ENCODE measurements at regions not wholly inside any gene's neighbourhood (a gene's known extent, or its start where the extent isn't known, plus 50 kb on each side); places are given as distances from the start of the nearest gene placed in this dataset.

DNA sequence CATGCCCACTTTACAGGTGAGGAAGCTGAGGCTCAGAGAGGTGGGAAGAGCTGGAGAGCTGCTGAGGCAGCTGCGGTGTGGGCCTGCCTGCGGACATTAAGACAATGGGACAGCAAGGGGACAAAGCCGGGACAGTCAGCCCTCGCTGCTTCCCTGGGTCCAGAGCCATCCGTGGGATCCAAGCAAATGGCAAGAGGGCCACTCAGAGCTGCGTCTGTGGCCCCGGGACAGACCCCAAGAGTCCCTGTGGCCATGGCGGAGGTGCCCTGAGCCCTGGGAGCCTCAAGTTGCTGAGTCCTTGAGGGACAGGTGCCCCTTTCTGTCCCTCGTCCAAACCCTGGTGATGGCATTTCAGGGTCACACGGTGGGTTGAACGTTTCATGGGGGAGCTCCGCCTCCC lies 191.9 kb downstream of the OLFM1 start:
- Mint-ChIP-seq H3K36me3 (ENCODE audit: low read depth) (no peaks in the 10 kb centered on the region), H3K27me3 (ENCODE audit: low read depth) (peaks cover 42% of the 10 kb centered on the region), H3K27ac (ENCODE audit: unreplicated experiment) (no peak overlapping the region), H3K4me1 (ENCODE audit: low read depth) (no peaks in the 10 kb centered on the region), H3K4me3 (ENCODE audit: unreplicated experiment) (no peak overlapping the region), H3K9me3 (ENCODE audit: low read depth) (no peaks in the 10 kb centered on the region)
- DNase-seq (ENCODE audit: low spot score) = peak; percentile 79
- TF ChIP-seq, protein P1, sequence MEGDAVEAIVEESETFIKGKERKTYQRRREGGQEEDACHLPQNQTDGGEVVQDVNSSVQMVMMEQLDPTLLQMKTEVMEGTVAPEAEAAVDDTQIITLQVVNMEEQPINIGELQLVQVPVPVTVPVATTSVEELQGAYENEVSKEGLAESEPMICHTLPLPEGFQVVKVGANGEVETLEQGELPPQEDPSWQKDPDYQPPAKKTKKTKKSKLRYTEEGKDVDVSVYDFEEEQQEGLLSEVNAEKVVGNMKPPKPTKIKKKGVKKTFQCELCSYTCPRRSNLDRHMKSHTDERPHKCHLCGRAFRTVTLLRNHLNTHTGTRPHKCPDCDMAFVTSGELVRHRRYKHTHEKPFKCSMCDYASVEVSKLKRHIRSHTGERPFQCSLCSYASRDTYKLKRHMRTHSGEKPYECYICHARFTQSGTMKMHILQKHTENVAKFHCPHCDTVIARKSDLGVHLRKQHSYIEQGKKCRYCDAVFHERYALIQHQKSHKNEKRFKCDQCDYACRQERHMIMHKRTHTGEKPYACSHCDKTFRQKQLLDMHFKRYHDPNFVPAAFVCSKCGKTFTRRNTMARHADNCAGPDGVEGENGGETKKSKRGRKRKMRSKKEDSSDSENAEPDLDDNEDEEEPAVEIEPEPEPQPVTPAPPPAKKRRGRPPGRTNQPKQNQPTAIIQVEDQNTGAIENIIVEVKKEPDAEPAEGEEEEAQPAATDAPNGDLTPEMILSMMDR (IDR thresholded peaks at IDR 0.05) = no peak

DNA sequence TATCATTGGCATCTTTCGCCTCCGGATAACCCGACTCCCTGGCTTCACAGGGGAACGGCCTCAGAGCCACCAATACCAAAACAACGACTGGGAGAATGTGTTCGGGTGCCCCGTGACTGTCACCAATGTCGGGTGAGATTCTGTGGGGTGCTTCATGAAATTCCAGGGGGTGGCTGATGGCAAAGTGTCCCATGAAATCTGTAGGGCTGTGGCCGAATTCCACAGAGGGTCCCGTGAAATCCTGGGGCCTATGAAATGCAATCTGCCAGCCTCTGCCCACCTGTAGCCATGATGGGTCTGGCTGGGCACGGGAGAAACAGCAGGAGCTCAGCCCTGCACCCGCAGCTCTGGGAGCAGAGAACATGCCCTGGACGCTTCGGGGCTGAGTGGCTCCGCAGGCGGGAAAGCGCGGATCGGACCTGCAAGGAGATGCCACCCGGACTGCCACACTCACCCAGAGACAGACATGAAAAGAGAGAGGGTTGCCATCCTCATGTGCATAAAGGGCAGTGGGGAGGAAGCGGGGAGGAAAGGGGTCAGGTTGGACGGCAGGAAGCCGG lies 192.4 kb downstream of the OLFM1 start:
- peak; percentile 83 for DNase-seq (ENCODE audit: low spot score)
- H3K27me3 Mint-ChIP-seq (ENCODE audit: low read depth) = peaks cover 38% of the 10 kb centered on the region
- TF ChIP-seq, protein P1 (IDR thresholded peaks at IDR 0.05) = no peak
- H3K4me3 Mint-ChIP-seq (ENCODE audit: unreplicated experiment) = no peak overlapping the region
- no peaks in the 10 kb centered on the region for H3K4me1 Mint-ChIP-seq (ENCODE audit: low read depth)
- H3K27ac Mint-ChIP-seq (ENCODE audit: unreplicated experiment) = no peak overlapping the region
- H3K9me3 Mint-ChIP-seq (ENCODE audit: low read depth) = no peaks in the 10 kb centered on the region
- H3K36me3 Mint-ChIP-seq (ENCODE audit: low read depth) = no peaks in the 10 kb centered on the region

DNA sequence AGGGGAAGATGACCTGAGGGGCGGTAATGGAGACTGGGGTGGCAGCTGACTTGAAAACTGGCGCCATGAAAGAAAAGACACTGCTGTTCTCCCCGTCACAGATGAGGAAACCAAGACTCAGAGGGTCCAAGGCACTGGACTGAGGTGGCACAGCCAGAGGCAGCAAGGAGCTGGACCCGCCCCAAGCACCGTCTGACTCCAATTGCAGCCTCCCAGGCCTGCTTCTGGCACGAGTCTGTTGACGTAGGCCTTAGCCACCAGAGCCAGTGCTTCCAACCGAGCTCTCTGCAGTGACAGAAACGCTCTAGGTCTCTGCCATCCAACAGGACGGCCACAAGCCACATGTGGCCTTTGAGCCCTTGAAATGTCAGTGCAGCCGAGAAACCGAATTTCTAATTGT lies 193.2 kb downstream of the OLFM1 start:
- Mint-ChIP-seq H3K27ac (ENCODE audit: unreplicated experiment) (no peak overlapping the region), H3K4me3 (ENCODE audit: unreplicated experiment) (no peak overlapping the region), H3K27me3 (ENCODE audit: low read depth) (peaks cover 35% of the 10 kb centered on the region), H3K36me3 (ENCODE audit: low read depth) (no peaks in the 10 kb centered on the region), H3K4me1 (ENCODE audit: low read depth) (no peaks in the 10 kb centered on the region), H3K9me3 (ENCODE audit: low read depth) (no peaks in the 10 kb centered on the region)
- TF ChIP-seq, protein P1 (IDR thresholded peaks at IDR 0.05) = no peak
- DNase-seq (ENCODE audit: low spot score) = no peak

DNA sequence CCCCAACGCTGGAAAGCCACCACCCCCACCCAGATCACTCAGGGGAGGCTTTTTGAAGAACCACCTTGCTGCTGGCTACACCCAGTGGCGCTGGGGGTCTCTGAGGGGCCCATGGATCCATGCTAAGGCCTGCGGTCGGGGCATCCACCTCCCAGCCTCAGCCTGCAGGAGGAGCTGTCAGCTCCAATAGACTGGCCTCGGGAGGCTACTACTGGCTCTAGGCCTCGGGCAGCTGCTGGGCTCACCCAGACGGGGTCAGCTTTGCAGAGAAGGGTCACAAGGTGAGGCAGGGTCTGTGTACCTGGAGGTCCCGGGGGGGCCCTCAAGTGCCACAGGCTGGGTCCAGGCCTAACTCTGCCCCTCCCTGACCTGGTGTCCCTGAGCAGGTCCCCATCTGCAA lies 193.7 kb downstream of the OLFM1 start:
- H3K36me3 Mint-ChIP-seq (ENCODE audit: low read depth) = no peaks in the 10 kb centered on the region
- H3K4me3 Mint-ChIP-seq (ENCODE audit: unreplicated experiment) = no peak overlapping the region
- H3K27me3 Mint-ChIP-seq (ENCODE audit: low read depth) = peaks cover 33% of the 10 kb centered on the region
- no peaks in the 10 kb centered on the region for H3K9me3 Mint-ChIP-seq (ENCODE audit: low read depth)
- TF ChIP-seq, protein P1 (IDR thresholded peaks at IDR 0.05) = peak; percentile 22
- H3K27ac Mint-ChIP-seq (ENCODE audit: unreplicated experiment) = no peak overlapping the region
- H3K4me1 Mint-ChIP-seq (ENCODE audit: low read depth) = no peaks in the 10 kb centered on the region
- DNase-seq (ENCODE audit: low spot score) = peak; percentile 81

DNA sequence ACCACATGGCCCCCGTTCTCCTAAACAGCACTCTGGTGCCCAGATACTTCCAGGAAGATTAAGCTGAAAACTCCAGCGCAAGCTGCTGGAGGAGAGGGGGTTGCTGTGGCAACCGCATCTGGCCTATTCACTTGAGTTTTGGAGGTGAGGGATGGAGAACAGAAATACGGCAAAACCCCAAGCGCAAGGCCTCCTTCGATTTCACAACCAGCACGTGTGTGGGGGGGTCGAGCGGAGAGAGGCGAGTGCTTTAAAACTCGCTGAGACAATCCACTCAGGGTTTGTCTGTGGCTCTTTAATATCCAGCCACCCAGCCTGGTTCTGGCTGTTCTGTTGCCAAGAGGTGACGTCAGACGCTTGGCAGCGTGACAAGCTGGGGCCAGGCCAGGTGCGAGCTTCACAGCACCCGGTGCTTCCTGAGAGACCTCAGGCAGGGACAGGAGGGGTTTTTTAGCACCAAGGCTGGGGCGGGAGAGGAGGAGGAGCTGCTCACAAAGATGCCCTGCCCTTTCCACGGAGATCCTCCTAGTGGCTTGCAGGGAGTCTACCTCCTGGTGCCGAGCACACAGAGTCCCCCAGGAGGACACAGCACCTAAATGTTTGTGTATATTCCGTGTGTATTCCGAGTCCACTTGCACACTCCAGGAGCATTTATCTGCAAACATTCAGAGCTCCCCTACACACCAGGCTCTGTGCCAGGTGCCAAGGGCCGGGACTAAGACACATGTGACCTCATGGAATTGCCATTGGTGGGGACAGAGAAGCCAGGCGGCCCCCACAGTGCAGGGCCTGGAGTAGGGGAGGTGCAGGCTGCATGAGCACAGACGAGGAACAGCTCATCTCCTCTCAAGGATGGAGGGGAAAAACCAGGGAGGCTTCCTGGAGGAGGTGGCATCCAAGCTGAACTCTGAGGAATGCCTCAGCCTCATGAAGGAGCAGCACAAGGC lies 194.6 kb downstream of the OLFM1 start:
- peaks cover 27% of the 10 kb centered on the region for H3K27me3 Mint-ChIP-seq (ENCODE audit: low read depth)
- H3K9me3 Mint-ChIP-seq (ENCODE audit: low read depth) = no peaks in the 10 kb centered on the region
- TF ChIP-seq, protein P1 (IDR thresholded peaks at IDR 0.05) = no peak
- H3K4me3 Mint-ChIP-seq (ENCODE audit: unreplicated experiment) = no peak overlapping the region
- H3K36me3 Mint-ChIP-seq (ENCODE audit: low read depth) = no peaks in the 10 kb centered on the region
- no peak overlapping the region for H3K27ac Mint-ChIP-seq (ENCODE audit: unreplicated experiment)
- peak; percentile 82 for DNase-seq (ENCODE audit: low spot score)
- H3K4me1 Mint-ChIP-seq (ENCODE audit: low read depth) = no peaks in the 10 kb centered on the region
